Stimulated activated naive CD4-positive, alpha-beta T cell (primary cell): ENCODE measurements at regions not wholly inside any gene's neighbourhood (a gene's known extent, or its start where the extent isn't known, plus 50 kb on each side); places are given as distances from the start of the nearest gene placed in this dataset.
A peak's percentile ranks its signal among the peaks of the same experiment; 100 is the strongest.
"Not testable (repeated sequence)": the region's sequence is repeated elsewhere in the genome, so short reads cannot be mapped to it uniquely, and the experiment has no call there.

ENCODE experiments used
- DNase-seq, 6 experiments: peaks; one replicate each; lab custom pipeline; 2025; lab: John Stamatoyannopoulos, UW

GRCh38 chr7:130789436-130789835, 55.4 kb upstream of the KLF14 start:
- no peak for DNase-seq

- DNase-seq = no peak
Observed at GRCh38 chr7:130791746-130792145, 57.7 kb upstream of the KLF14 start.

- no peak for DNase-seq
Observed at GRCh38 chr7:130793855-130794618, 60.0 kb upstream of the KLF14 start.

- no peak for DNase-seq
Observed at GRCh38 chr7:130794619-130794922, 60.6 kb upstream of the KLF14 start.

- DNase-seq = not testable (repeated sequence)
Observed at GRCh38 chr7:130796425-130796824, 62.4 kb upstream of the KLF14 start.

- DNase-seq = no peak
Observed at GRCh38 chr7:130803127-130803526, 69.1 kb upstream of the KLF14 start.

GRCh38 chr7:130804220-130804619, 70.2 kb upstream of the KLF14 start:
- no peak for DNase-seq

GRCh38 chr7:130812819-130813218, 78.8 kb upstream of the KLF14 start:
- DNase-seq = not testable (repeated sequence)

- DNase-seq = no peak
Observed at GRCh38 chr7:130814778-130815335, 80.8 kb upstream of the KLF14 start.

GRCh38 chr7:130818056-130818455, 84.0 kb upstream of the KLF14 start:
- no peak for DNase-seq

- no peak for DNase-seq
Observed at GRCh38 chr7:130821864-130822263, 87.9 kb upstream of the KLF14 start.

- no peak for DNase-seq
Observed at GRCh38 chr7:130822642-130823041, 88.6 kb upstream of the KLF14 start.

- DNase-seq = no peak
Observed at GRCh38 chr7:130823060-130823459, 89.1 kb upstream of the KLF14 start.

GRCh38 chr7:130825819-130826218, 91.8 kb upstream of the KLF14 start:
- no peak for DNase-seq

GRCh38 chr7:130829415-130829814, 95.4 kb upstream of the KLF14 start:
- DNase-seq = no peak

- DNase-seq = no peak
Observed at GRCh38 chr7:130831322-130831721, 97.3 kb upstream of the KLF14 start.

GRCh38 chr7:130831817-130832481, 97.9 kb upstream of the KLF14 start:
- peak in 2 of 6 experiments; percentile 18 to 38 for DNase-seq

- DNase-seq = no peak
Observed at GRCh38 chr7:130838738-130839137, 104.7 kb upstream of the KLF14 start.

- DNase-seq = no peak
Observed at GRCh38 chr7:130840599-130840998, 106.6 kb upstream of the KLF14 start.

GRCh38 chr7:130841416-130841815, 107.4 kb upstream of the KLF14 start:
- no peak for DNase-seq

- DNase-seq = no peak
Observed at GRCh38 chr7:130843703-130844102, 109.7 kb upstream of the KLF14 start.

- DNase-seq = no peak
Observed at GRCh38 chr7:130844811-130845580, 111.0 kb upstream of the KLF14 start.
